Ovary (tissue), 7 donors: ENCODE measurements at regions not wholly inside any gene's neighbourhood (a gene's known extent, or its start where the extent isn't known, plus 50 kb on each side); places are given as distances from the start of the nearest gene placed in this dataset.

Source experiments
- DNase-seq, 5 donors: peaks; one replicate each; pipeline ENCODE4 v3.0.0-alpha.2; 2019 to 2020
- H3K27ac ChIP-seq, 2 donors: fragments of 200-600 bp; one replicate each; pipeline versions ENCODE4 v1.5.1 to v1.8.0; 2019 to 2022
- H3K27me3 ChIP-seq: fragments of 200-600 bp; one replicate; pipeline ENCODE4 v1.8.0; 2022
- H3K36me3 ChIP-seq: fragments of 200-600 bp; sonication (generic); one replicate; pipeline ENCODE4 v1.5.1; 2019
- H3K4me1 ChIP-seq: one replicate; pipeline ENCODE4 v1.8.1; 2013; ENCODE audit warnings: mild to moderate bottlenecking, moderate library complexity; ENCODE audit not compliant: insufficient read depth
- H3K4me3 ChIP-seq: fragments of 200-600 bp; sonication (generic); one replicate; pipeline ENCODE4 v1.5.1; 2017
- H3K9me3 ChIP-seq, 2 donors: fragments of 200-600 bp in 1 of 2; sonication (generic) in 1 of 2; one replicate each; pipeline versions ENCODE4 v1.5.1 to v1.8.1; 2013 to 2019; ENCODE audit warnings: mild to moderate bottlenecking in 1 of 2, moderate library complexity in 1 of 2
- CTCF ChIP-seq, 3 donors: fragments of 450-650 bp in 2 of 3; fragments of 200-600 bp in 1 of 3; IDR thresholded peaks; one replicate each; pipeline versions ENCODE4 v1.5.1 to v1.8.0; 2016 to 2022; ENCODE audit warnings: antibody characterized with exemption in 3 of 3, mild to moderate bottlenecking in 1 of 3
- EP300 ChIP-seq: sonication (generic); formaldehyde crosslinking; IDR thresholded peaks from one replicate; pipeline ENCODE4 v1.6.1; 2017; ENCODE audit warnings: antibody characterized with exemption
- POLR2A ChIP-seq: fragments of 450-650 bp; IDR thresholded peaks from one replicate; pipeline ENCODE4 v1.6.1; 2017; ENCODE audit warnings: antibody characterized with exemption, mild to moderate bottlenecking, moderate library complexity
- WGBS, 3 donors: extraction: QIAGEN DNeasy Blood & Tissue Kit in 1 of 3; methylation state at CpG; one replicate each; pipeline versions ENCODE4 v1.1.5 to v1.1.7; 2013 to 2017; 5-methylcytosine and 5-hydroxymethylcytosine counted together
- intact Hi-C, 4 donors: fragments of 100-400 bp; cut with DNase I; formaldehyde crosslinking; loops; one replicate each; pipeline versions ENCODE4 v1.11.0 to v1.15.1; 2022 to 2023
- donor health status: DM: no; HTN: no; CAD: no; lungs with moderate emphysema.
- donor health status: DM: no; HTN: no; CAD: no.
- donor health status: Bipolar disorder and iron deficiency.
- donor health status: DM: no; HTN: no; CAD: no.
- donor health status: DM: yes; HTN: yes; CAD: no.

- Histone ChIP-seq H3K4me3 (no peak overlapping the region), H3K4me1 (no peaks in the 10 kb centered on the region), H3K27me3 (no peaks in the 10 kb centered on the region), H3K36me3 (no peaks in the 10 kb centered on the region), H3K9me3 (no peaks in the 10 kb centered on the region), H3K27ac (no peak overlapping the region)
- intact Hi-C loops, result loop anchor here in 1 of 4 donors (5.0 kb wide), 1 partner anchor 416 kb away; no protein-coding TSS in a partner anchor
- DNase-seq, result peak in 1 of 5 donors; percentile 7
- 14 to 31% (median 14%) methylated on average over 7 of the region's 7 CpGs for WGBS, 3 donors
- TF ChIP-seq POLR2A, result no peak
- TF ChIP-seq CTCF (IDR thresholded peaks at IDR 0.05), result no peak
- TF ChIP-seq EP300, result no peak
These were observed 514.7 kb upstream of the CDH7 start for GRCh38 chr18:65235966-65236624.

- Histone ChIP-seq H3K27ac (no peak overlapping the region), H3K27me3 (no peaks in the 10 kb centered on the region), H3K9me3 (no peaks in the 10 kb centered on the region), H3K4me1 (no peaks in the 10 kb centered on the region), H3K4me3 (no peak overlapping the region), H3K36me3 (no peaks in the 10 kb centered on the region)
- DNase-seq, result no peak
- 89 to 95% (median 91%) methylated on average over 4 of the region's 4 CpGs for WGBS, 3 donors
- TF ChIP-seq POLR2A, result no peak
- TF ChIP-seq EP300, result no peak
- TF ChIP-seq CTCF (IDR thresholded peaks at IDR 0.05), result no peak
- intact Hi-C loops, result no loop called here
These were observed 520.5 kb upstream of the CDH7 start for GRCh38 chr18:65230311-65230710.

GRCh38 chr18:65227970-65228369 lies 522.8 kb upstream of the CDH7 start:
- no peaks in the 10 kb centered on the region for H3K27me3 ChIP-seq
- TF ChIP-seq EP300 (no peak), CTCF (IDR thresholded peaks at IDR 0.05) (no peak), POLR2A (no peak)
- no peaks in the 10 kb centered on the region for H3K9me3 ChIP-seq
- intact Hi-C loops, result no loop called here
- H3K36me3 ChIP-seq, result no peaks in the 10 kb centered on the region
- no peaks in the 10 kb centered on the region for H3K4me1 ChIP-seq
- DNase-seq, result no peak
- no peak overlapping the region for H3K4me3 ChIP-seq
- H3K27ac ChIP-seq, result no peak overlapping the region
- WGBS, 3 donors, result 91 to 94% (median 94%) methylated on average over 3 of the region's 3 CpGs

GRCh38 chr18:65221736-65222135 lies 529.1 kb upstream of the CDH7 start:
- no peak overlapping the region for H3K27ac ChIP-seq
- no peak for TF ChIP-seq CTCF (IDR thresholded peaks at IDR 0.05)
- no peak for TF ChIP-seq EP300
- TF ChIP-seq POLR2A, result no peak
- no peaks in the 10 kb centered on the region for H3K27me3 ChIP-seq
- H3K4me1 ChIP-seq, result no peaks in the 10 kb centered on the region
- DNase-seq, result no peak
- 92 to 100% (median 97%) methylated on average over 1 of the region's 1 CpG for WGBS, 3 donors
- no peak overlapping the region for H3K4me3 ChIP-seq
- no peaks in the 10 kb centered on the region for H3K36me3 ChIP-seq
- intact Hi-C loops, result no loop called here
- H3K9me3 ChIP-seq, result no peaks in the 10 kb centered on the region
